IPS-NIHi11 (cell line): ENCODE measurements at regions not wholly inside any gene's neighbourhood (a gene's known extent, or its start where the extent isn't known, plus 50 kb on each side); places are given as distances from the start of the nearest gene placed in this dataset.
A peak's percentile ranks its signal among the peaks of the same experiment; 100 is the strongest.

Experiments used
- DNase-seq: peaks from one replicate; pipeline ENCODE4 v3.0.0; 2012; ENCODE audit warnings: mixed read lengths, low spot score

DNA sequence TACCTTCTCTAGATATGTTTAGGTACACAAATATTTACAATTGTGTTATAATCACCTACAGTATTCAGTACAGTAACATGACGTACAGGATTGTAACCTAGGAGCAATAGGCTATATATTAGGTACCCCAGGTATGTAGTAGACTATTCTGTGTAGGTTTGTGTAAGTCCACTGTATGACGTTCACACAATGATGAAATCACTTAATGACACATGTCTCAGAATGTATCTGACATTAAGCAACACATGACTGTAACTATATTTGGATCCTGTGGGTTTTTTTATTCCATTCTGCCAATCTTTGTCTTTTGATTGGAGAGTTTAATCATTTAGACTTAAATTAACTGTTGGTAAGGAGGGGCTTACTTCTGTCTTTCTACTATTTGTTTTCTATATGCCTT is 52.1 kb downstream of the STYXL2 start:
- DNase-seq = no peak

DNA sequence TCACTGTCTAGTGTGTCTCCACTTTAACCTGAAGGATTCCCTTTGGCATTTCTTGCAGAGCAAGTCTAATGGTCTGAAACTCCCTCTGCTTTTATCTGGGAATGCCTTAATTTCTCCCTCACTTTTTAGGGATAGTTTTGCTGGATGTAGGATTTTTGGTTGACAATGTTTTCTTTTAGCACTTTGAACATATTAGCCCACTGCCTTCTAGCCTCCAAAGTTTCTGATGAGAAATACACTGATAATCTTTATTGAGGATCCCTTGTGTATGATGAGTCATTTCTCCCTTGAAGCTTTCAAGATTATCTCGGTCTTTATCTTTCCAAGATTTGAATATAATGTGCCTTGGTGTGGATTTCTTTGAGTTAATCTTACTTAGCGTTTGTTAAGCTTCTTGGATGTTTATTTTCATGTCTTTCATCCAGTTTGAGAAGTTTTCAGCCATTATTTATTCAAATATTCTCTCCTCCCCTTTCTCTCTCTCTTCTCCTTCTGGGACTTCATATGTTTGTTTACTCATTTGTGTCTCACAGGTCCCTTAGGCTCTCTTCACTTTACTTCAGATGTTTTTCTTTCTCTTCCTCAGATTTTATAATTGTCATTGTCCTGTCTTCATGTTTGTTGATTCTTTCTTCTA is 53.1 kb downstream of the STYXL2 start:
- no peak for DNase-seq

DNA sequence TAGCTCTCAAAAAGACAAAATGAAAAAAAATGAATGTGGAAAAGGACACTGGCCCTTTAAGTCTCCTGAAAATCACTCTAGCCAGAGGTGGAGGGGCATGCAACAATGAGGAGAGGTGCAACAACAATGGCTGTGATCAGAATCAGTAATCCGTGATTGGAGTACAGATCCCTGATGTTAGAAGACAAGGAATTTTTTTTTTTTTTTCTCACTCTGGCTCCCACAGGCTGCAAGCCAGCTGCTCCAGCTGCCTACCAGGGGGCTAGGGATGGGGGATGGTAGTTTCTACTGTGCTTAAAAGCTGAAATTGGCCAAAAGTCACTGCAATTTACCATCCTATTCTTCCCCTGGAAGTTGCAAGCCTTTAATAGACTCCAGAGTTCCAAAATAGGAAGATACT is 54.5 kb downstream of the STYXL2 start:
- peak; percentile 50 for DNase-seq

DNA sequence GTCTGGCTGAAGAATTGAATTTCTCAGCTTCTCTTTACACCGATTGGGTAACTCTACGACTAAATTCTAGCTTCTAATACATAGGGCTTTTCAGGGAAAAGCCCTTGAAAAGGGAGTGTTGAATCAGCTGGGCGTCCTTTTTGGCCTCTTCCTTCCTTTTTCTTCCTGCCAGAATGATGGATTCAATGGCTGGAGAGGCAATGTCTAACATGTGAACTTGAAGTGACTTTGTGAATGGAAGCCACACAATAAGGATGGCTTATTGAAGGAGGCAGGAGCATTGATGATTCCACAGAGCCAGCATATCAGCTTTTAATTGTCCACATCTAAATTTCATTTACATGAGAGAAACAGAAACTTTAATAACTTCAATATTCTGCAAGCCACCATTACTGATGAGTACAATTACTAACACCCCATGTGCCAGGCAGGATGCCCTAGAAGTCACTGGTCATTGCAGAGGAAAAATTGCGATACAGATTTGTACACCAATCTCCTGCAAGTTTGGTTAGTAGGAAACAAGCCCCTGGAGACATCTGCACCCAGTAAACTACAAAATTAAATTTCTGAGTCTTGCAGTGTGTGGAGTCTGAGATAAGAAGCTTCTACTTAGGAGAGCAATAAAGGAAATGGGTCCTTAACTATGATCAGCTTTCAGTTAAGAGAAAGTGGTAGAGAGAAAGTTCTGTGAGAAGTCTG is 56.1 kb downstream of the STYXL2 start:
- no peak for DNase-seq

DNA sequence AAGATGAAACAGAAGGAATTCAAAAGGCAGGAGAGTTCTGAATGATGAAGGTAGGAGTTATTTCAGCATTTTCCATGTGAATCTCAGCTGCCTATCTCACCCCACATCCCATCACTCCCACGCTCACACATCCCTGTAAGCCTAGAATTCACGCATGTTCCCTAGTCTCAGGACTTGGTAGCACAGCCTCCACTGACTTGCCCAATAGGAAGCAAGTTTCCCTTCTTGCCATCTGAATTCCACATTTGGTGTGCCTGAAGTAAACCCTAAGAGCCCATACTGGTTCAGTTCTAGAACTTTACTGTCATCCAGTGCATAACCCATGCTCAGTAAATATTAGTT is 56.6 kb downstream of the STYXL2 start:
- no peak for DNase-seq

- DNase-seq = no peak
Observed at GRCh38 chr1:167152192-167152876, 58.5 kb downstream of the STYXL2 start.

GRCh38 chr1:167156466-167156865 is 62.6 kb downstream of the STYXL2 start:
- no peak for DNase-seq

- no peak for DNase-seq
Observed at GRCh38 chr1:167157114-167157513, 63.2 kb downstream of the STYXL2 start.

DNA sequence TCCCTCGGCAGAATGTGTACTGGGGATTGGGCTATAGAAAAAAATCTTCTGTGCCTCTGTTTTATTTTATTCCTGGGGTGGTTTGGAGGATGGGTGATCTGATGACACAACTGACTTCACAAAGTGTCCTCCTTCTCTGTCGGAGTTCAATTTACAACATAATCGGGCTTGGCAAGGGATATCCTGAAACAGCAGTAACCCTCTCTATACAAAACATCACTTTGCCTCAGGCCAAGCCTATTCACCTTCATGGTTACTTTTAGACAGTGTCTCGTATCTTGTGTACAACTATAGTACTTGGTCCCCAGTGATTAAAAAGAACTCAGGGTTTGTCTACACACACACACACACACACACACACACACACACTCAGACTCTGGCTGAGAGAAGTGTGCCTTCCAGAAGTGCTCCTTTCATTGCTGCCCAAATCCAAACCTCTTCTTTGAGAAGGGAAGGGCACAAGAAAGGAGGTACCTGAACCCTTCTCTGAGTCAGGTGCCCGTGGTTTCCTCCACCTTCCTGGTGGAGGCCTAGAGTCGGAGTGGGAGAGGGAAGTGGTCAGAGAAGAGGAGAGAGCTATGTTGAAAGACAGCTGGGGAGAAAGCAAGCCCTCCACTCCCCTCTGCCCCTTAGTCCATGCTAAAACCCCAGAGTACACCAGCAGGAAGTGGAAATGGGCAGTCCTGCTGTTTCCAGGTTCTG is 62.4 kb upstream of the POU2F1 start:
- DNase-seq = no peak

- no peak for DNase-seq
Observed at GRCh38 chr1:167158813-167159275, 61.8 kb upstream of the POU2F1 start.

GRCh38 chr1:167159782-167160181 is 60.9 kb upstream of the POU2F1 start:
- no peak for DNase-seq

- DNase-seq = no peak
Observed at GRCh38 chr1:167161242-167161641, 59.4 kb upstream of the POU2F1 start.

- DNase-seq = no peak
Observed at GRCh38 chr1:167161762-167162161, 58.9 kb upstream of the POU2F1 start.

- no peak for DNase-seq
Observed at GRCh38 chr1:167165219-167165618, 55.5 kb upstream of the POU2F1 start.

DNA sequence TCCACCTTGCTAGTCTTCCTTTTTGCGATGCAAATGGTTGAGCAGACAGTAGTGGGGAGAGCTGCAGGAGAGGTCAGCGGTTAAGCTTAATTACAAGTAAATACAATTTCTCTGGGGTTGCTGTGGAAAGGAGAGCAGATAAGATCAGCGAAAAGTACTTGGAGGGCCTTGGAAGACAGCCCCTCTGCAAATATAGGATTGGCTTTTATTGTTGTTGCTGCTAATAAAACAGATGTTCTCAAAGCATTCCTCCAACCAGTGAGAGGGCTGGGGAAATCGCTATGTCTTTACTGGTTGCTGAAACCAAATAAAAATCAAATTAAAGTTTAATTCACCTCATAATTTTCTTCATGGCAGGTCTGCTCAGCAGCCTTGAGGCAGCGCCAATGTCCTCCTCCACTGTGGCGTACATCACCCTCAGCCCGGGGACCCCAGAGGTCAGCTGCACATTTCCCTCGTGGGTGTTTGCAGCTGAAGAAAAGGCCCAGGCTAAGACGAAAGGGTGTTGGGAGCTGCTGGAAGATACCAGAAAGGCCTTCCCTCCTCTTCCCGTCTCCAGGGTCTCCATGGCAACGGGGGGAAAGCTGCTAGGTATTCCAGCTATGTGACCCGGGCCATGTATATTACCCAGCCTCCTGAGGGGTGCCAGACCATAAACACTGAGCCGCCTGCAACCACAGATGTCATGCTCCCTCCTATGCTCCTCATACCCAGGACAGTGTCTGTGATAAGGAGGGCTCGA is 54.6 kb upstream of the POU2F1 start:
- peak; percentile 82 for DNase-seq

DNA sequence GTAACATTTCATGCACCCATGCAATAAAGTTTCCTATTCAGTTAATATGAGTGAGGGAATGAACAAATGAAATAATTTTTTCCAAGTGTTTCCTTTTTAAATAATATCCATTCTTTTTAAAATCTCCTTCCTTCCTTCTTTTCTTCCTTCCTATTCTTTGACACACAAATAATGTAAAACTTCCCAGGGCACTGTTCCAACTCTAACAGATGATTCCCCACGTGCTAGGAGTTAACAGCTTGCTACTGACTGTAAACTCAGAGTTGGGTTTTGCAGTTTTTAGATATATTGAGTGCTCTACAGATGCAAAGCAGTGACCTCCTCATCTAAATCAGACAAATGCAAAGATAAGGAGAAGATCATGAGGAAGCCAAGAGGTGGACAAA is 54.0 kb upstream of the POU2F1 start:
- DNase-seq = no peak

DNA sequence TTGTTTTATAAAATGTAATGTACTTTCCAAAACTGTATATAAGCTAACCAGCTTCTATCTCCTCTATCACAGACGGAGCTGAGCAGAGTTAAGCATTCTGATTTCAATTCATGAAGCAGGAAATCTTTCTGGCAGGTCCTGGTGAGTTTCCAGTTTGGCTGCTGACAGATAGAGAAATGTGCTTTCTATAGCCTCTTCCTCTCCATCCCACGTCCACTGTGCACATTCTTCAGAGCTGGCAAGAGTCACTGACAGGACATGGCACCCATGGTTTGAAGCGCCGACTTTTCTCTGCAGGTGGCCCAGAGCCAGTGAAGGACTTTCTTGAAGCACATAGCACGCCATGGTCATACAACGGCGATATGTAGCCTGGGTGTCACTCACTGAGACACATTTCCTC is 52.3 kb upstream of the POU2F1 start:
- no peak for DNase-seq

DNA sequence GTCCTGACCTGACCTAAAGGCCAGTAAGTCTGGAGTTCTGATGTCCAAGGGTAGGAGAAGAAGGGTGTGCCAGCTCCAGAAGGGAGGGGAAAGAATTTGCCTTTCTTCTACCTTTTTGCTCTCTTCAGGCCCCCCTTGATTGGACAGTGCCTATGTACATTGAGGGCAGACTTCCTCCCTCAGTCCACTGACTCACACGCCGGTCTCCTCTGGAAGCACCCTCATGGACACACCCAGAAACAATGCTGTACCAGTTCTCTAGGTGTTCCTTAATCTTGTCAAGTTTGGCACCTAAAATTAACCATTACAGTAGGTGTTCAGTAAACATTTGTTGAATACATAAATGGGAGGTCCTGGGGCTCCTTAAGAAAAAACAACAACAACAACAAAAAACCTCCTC is 51.0 kb upstream of the POU2F1 start:
- DNase-seq = no peak
